HepG2 (cell line): ENCODE measurements at regions not wholly inside any gene's neighbourhood (a gene's known extent, or its start where the extent isn't known, plus 50 kb on each side); places are given as distances from the start of the nearest gene placed in this dataset.

Experiments used
- ATAC-seq: fragments of 200-7000 bp; cut with Tn5 transposase; 3 replicates; pipeline ENCODE4 v1.9.1; 2020; ENCODE audit warnings: mild to moderate bottlenecking, moderate library complexity
- BruUV-seq: library from RNA; stranded (reverse); fragments of 400-500 nt; replicated peaks from 2 replicates; lab custom pipeline; 2021; lab: Mats Ljungman, UMichigan
- CTCF ChIA-PET: fragments of 300-600 bp; formaldehyde crosslinking; extraction: SDS; loops from one replicate; lab custom pipeline; 2021; ENCODE audit warnings: low total read pairs, inconsistent platforms, low intra/inter-chr PET ratio; lab: Yijun Ruan, JAX
- POLR2A ChIA-PET: fragments of 350-600 bp; sonication (Branson Sonifier 250); formaldehyde crosslinking; loops from one replicate; lab custom pipeline; 2020; ENCODE audit warnings: antibody characterized with exemption, inconsistent platforms; lab: Yijun Ruan, JAX
- DNase-seq: peaks from one replicate; pipeline ENCODE4 v3.0.0-alpha.2; 2015; ENCODE audit warnings: low spot score
- FAIRE-seq: peaks from 3 replicates; lab custom pipeline; 2011; peaks lifted over from hg19 to GRCh38; lab: Jason Lieb, UNC
- H2AFZ ChIP-seq: one replicate; pipeline ENCODE4 v1.6.1; 2011; ENCODE audit warnings: low read length, inconsistent platforms
- H3K27ac ChIP-seq: fragments of 300-600 bp; 3 replicates; pipeline ENCODE4 v1.8.0; 2011; ENCODE audit warnings: mixed run types, mild to moderate bottlenecking, mixed read lengths, low read length, inconsistent platforms; ENCODE audit not compliant: insufficient read depth; ENCODE audit errors: extremely low read length
- H3K27me3 ChIP-seq, 2 experiments: fragments of 200-600 bp in 1 of 2; 2 replicates in 1 of 2; 3 replicates in 1 of 2; pipeline versions ENCODE4 v1.6.0 to v1.8.0; 2011; ENCODE audit warnings: low read length in 2 of 2, mild to moderate bottlenecking in 2 of 2, moderate library complexity in 2 of 2, inconsistent platforms in 1 of 2; ENCODE audit not compliant: insufficient read depth in 2 of 2, control insufficient read depth in 1 of 2
- H3K36me3 ChIP-seq, 2 experiments: fragments of 200-600 bp in 1 of 2; replicated peaks in 1 of 2; 2 replicates in 1 of 2; 3 replicates in 1 of 2; pipeline versions ENCODE4 v1.5.1 to v1.8.0; 2011; ENCODE audit warnings: low read length in 2 of 2, inconsistent platforms in 1 of 2; ENCODE audit not compliant: insufficient read depth in 2 of 2, control insufficient read depth in 1 of 2
- H3K4me1 ChIP-seq: 2 replicates; pipeline ENCODE4 v1.5.1; 2012; ENCODE audit warnings: low read length, inconsistent platforms; ENCODE audit not compliant: insufficient read depth
- H3K4me2 ChIP-seq: 2 replicates; pipeline ENCODE4 v1.6.0; 2011; ENCODE audit warnings: low read depth, low read length, inconsistent platforms
- H3K4me3 ChIP-seq, 3 experiments: fragments of 200-600 bp in 1 of 3; sonication (generic), shearing (Covaris generic) in 1 of 3; replicated peaks in 1 of 3; 2 replicates each; pipeline ENCODE4 v1.5.1; 2011 to 2016; ENCODE audit warnings: low read length in 3 of 3, inconsistent platforms in 2 of 3, low read depth in 2 of 3, mild to moderate bottlenecking in 2 of 3, control low read depth in 1 of 3, mixed read lengths in 1 of 3; ENCODE audit not compliant: insufficient read depth in 1 of 3
- H3K79me2 ChIP-seq: one replicate; pipeline ENCODE4 v1.6.1; 2011; ENCODE audit warnings: low read length, inconsistent platforms; ENCODE audit not compliant: insufficient read depth
- H3K9ac ChIP-seq: 2 replicates; pipeline ENCODE4 v1.6.0; 2011; ENCODE audit warnings: mild to moderate bottlenecking, low read depth, low read length, inconsistent platforms; ENCODE audit not compliant: insufficient read depth
- H3K9me3 ChIP-seq: 2 replicates; pipeline ENCODE4 v1.5.1; 2012; ENCODE audit warnings: mild to moderate bottlenecking, low read length
- H4K20me1 ChIP-seq: 2 replicates; pipeline ENCODE4 v1.6.0; 2011; ENCODE audit warnings: inconsistent platforms, mild to moderate bottlenecking, low read length, moderate library complexity; ENCODE audit not compliant: insufficient read depth
- FOXK2 ChIP-seq: fragments of 450-650 bp; IDR thresholded peaks from 2 replicates; pipeline ENCODE4 v1.6.1; 2016
- GATA4 ChIP-seq: sonication (generic); IDR thresholded peaks from 2 replicates; pipeline ENCODE4 v1.6.1; 2016; ENCODE audit warnings: antibody characterized with exemption, low read depth, borderline replicate concordance
- GATAD1 ChIP-seq: IDR thresholded peaks from 2 replicates; pipeline ENCODE4 v1.6.1; 2016; ENCODE audit warnings: missing genetic modification reagents, missing compliant biosample characterization
- HMG20B ChIP-seq: conservative IDR thresholded peaks from 2 replicates; pipeline ENCODE4 v1.6.1; 2016; ENCODE audit warnings: missing genetic modification reagents, missing compliant biosample characterization
- KDM3A ChIP-seq: IDR thresholded peaks from 2 replicates; pipeline ENCODE4 v1.6.1; 2018; ENCODE audit warnings: low read depth, missing compliant biosample characterization
- MEIS1 ChIP-seq: sonication (generic); formaldehyde crosslinking; IDR thresholded peaks from 2 replicates; pipeline ENCODE4 v1.9.0; 2021; ENCODE audit warnings: mild to moderate bottlenecking, missing genetic modification reagents, moderate library complexity, borderline replicate concordance
- MLX ChIP-seq: IDR thresholded peaks from 2 replicates; pipeline ENCODE4 v1.6.1; 2016
- POGK ChIP-seq: sonication (generic); formaldehyde crosslinking; conservative IDR thresholded peaks from 2 replicates; pipeline ENCODE4 v1.8.0; 2022; ENCODE audit warnings: mild to moderate bottlenecking, moderate library complexity, missing genetic modification reagents
- RFX3 ChIP-seq: IDR thresholded peaks from 2 replicates; pipeline ENCODE4 v1.6.1; 2016; ENCODE audit warnings: missing biosample characterization, missing genetic modification reagents
- ZC3H13 ChIP-seq: sonication (generic); formaldehyde crosslinking; IDR thresholded peaks from 2 replicates; pipeline ENCODE4 v1.8.1; 2023; ENCODE audit warnings: mild to moderate bottlenecking, missing genetic modification reagents, moderate library complexity
- ZNF12 ChIP-seq: sonication (generic); formaldehyde crosslinking; IDR thresholded peaks from 2 replicates; pipeline ENCODE4 v1.5.0; 2020; ENCODE audit warnings: missing genetic modification reagents
- ZNF160 ChIP-seq: sonication (generic); formaldehyde crosslinking; IDR thresholded peaks from 2 replicates; pipeline ENCODE4 v1.8.0; 2022; ENCODE audit warnings: mild to moderate bottlenecking, inconsistent platforms, missing genetic modification reagents
- ZNF468 ChIP-seq: sonication (generic); formaldehyde crosslinking; IDR thresholded peaks from 2 replicates; pipeline ENCODE4 v1.8.0; 2022; ENCODE audit warnings: mild to moderate bottlenecking, moderate library complexity, missing genetic modification reagents
- ZNF839 ChIP-seq: sonication (generic); formaldehyde crosslinking; IDR thresholded peaks from 2 replicates; pipeline ENCODE4 v1.4.0; 2020; ENCODE audit warnings: missing genetic modification reagents, mild to moderate bottlenecking, borderline replicate concordance
- ZSCAN30 ChIP-seq: sonication (generic); formaldehyde crosslinking; IDR thresholded peaks from 2 replicates; pipeline ENCODE4 v1.5.0; 2020; ENCODE audit warnings: mild to moderate bottlenecking, missing genetic modification reagents
- WGBS: methylation state at CpG from one replicate; pipeline ENCODE4 v1.1.6; 2017; ENCODE audit warnings: low lambda C conversion rate; 5-methylcytosine and 5-hydroxymethylcytosine counted together
- in situ Hi-C: cut with HindIII; loops from 2 replicates; pipeline ENCODE4 v1.10.0; 2017; ENCODE audit warnings: low pct_unique_long_range_greater_than_20kb; ENCODE audit not compliant: extremely low pct_ligation_motif_present
- intact Hi-C: fragments of 100-400 bp; cut with micrococcal nuclease; formaldehyde crosslinking; loops from one replicate; pipeline ENCODE4 v1.10.0; 2022; ENCODE audit not compliant: unreplicated experiment

DNA sequence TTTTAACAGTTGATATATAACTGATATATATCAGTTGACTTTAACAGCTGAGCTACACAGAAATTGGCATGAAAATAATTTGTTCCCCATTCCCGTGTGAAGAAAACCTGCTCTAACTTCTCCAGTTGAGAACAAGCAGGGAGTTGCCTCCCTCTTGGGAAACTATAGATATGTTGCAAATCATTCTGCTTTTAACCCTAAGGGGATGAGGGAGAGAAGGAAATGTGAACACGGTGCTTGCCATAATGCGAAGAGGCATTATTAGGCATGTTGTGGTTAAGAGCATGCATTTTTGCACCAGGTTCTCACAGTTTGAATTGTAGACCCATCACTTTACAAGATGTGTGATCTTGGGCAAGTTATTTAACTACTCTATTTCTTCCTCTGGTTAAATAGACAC, 453.7 kb downstream of the TENT5A start:
- DNase-seq (no peak), FAIRE-seq (no peak), ATAC-seq (no peak)
- WGBS, result 63% methylated on average over 3 of the region's 3 CpGs
- no peaks in the 10 kb centered on the region for H3K4me1 ChIP-seq
- in situ Hi-C loops (no loop called here), intact Hi-C loops (no loop called here)
- H3K9ac ChIP-seq, result no peak overlapping the region
- H3K4me2 ChIP-seq, result no peak overlapping the region
- ChIA-PET CTCF (no interaction called here), POLR2A (no interaction called here)
- no peaks in the 10 kb centered on the region for H3K36me3 ChIP-seq
- H3K27me3 ChIP-seq, result no peaks in the 10 kb centered on the region
- H2AFZ ChIP-seq, result no peak overlapping the region
- H3K27ac ChIP-seq, result no peak overlapping the region
- BruUV-seq, result no TSS peak
- H3K9me3 ChIP-seq, result no peaks in the 10 kb centered on the region
- no peaks in the 10 kb centered on the region for H3K79me2 ChIP-seq
- H4K20me1 ChIP-seq, result no peaks in the 10 kb centered on the region
- H3K4me3 ChIP-seq, result no peak overlapping the region
- TF ChIP-seq GATAD1 (CRISPR knock-in tag) (no peak), RFX3 (CRISPR knock-in tag) (no peak), MLX (no peak), ZNF839 (CRISPR knock-in tag) (no peak), ZSCAN30 (CRISPR knock-in tag) (no peak), KDM3A (CRISPR knock-in tag) (no peak), GATA4 (no peak), FOXK2 (no peak), HMG20B (no peak)

GRCh38 chr6:81295310-81295709, 457.2 kb downstream of the TENT5A start:
- H3K36me3 ChIP-seq, result no peaks in the 10 kb centered on the region
- no peak overlapping the region for H2AFZ ChIP-seq
- no peaks in the 10 kb centered on the region for H4K20me1 ChIP-seq
- no peak overlapping the region for H3K27ac ChIP-seq
- POLR2A ChIA-PET, result no interaction called here
- no peaks in the 10 kb centered on the region for H3K4me1 ChIP-seq
- in situ Hi-C loops, result no loop called here
- no TSS peak for BruUV-seq
- no peak overlapping the region for H3K4me2 ChIP-seq
- FAIRE-seq, result no peak
- no peak overlapping the region for H3K4me3 ChIP-seq
- no peaks in the 10 kb centered on the region for H3K79me2 ChIP-seq
- no peaks in the 10 kb centered on the region for H3K9me3 ChIP-seq
- H3K27me3 ChIP-seq, result no peaks in the 10 kb centered on the region
- CTCF ChIA-PET, result no interaction called here
- TF ChIP-seq POGK (CRISPR knock-in tag) (no peak), ZNF160 (CRISPR knock-in tag) (no peak), MEIS1 (CRISPR knock-in tag) (no peak), ZNF12 (CRISPR knock-in tag) (no peak), ZC3H13 (CRISPR knock-in tag) (no peak), ZNF468 (no peak)
- TF ChIP-seq, all 625 proteins: peak for 0
- DNase-seq (no peak), ATAC-seq (no peak)
- H3K9ac ChIP-seq, result no peak overlapping the region
- intact Hi-C loops, result no loop called here
